Umbilical cord (tissue), 1 donor: ENCODE measurements at regions not wholly inside any gene's neighbourhood (a gene's known extent, or its start where the extent isn't known, plus 50 kb on each side); places are given as distances from the start of the nearest gene placed in this dataset.
"Not testable (repeated sequence)": the region's sequence is repeated elsewhere in the genome, so short reads cannot be mapped to it uniquely, and the experiment has no call there.

Experiments
- DNase-seq: peaks from one replicate; pipeline ENCODE4 v3.0.0-alpha.2; 2015; ENCODE audit warnings: low spot score

DNA sequence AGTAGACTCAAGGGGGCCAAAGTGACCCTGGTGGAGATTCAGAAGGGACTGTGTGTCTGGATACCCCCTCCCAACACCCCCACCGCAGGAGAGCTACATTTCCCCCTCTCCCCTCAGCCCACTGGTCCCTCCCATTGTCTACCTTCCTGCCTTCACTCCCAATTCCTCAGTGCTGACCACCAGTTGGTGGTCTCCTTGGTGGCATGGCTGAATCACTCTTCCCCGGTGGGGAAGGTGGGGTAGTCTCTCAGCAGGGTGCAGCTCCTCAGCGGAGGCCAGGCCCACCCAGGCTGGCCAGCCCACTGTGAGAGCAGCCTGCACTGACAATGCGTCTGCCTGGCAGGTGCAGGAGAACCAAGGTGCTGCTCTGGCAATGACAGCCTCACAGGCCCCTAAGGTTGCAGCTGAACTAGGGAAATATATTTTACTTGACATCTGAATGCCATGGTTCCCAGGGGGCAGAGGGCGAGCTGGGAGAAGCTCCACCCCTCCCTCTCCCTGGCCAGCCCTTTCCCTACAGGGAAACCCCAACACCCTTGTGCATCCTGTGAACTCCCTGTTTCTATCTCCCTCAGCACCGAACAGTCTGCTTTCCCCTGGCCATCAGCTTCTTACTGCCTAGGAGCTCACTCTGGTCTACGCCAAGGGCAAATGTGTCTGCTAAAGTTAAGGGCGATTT is 62.6 kb upstream of the PAX8 start:
- DNase-seq = no peak

DNA sequence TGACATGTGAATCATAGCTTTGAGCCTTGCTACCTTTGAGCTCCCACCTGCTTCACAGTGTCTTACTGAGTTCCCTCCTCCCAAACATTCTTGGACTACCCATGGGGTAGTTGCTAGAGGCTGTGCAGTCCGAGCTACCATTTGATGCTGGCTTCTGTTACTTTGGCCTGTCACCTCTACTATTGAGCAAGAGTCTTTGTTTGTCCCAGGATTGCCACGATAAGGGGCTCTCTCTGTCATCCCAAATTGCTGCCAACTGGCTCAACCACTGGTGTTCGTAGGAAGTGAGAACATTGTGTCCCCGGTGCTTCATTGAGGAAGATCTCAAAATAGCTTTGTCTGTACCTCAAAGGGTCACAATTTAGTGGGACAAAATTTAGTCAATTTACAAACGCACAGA is 59.1 kb upstream of the PAX8 start:
- no peak for DNase-seq

DNA sequence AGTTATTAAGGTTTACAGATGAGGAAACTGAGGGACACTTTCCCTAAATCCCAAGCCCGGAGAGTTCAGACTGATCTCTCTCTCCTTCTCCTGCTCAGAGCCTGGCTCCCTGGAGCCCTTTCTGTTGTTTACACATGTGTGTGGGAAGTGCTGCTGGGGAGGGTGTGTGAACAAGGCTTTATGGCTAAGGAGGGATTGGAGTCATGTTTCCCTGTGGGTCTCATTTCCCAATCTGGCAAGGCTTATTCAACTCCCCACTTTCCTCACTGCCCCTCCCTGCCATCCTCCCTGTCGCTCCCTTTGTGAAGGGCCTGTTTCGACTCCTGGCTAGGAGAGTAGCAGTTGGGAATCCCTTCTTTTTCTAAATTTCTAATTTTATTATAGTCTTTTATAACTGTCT is 57.3 kb upstream of the PAX8 start:
- DNase-seq = not testable (repeated sequence)

DNA sequence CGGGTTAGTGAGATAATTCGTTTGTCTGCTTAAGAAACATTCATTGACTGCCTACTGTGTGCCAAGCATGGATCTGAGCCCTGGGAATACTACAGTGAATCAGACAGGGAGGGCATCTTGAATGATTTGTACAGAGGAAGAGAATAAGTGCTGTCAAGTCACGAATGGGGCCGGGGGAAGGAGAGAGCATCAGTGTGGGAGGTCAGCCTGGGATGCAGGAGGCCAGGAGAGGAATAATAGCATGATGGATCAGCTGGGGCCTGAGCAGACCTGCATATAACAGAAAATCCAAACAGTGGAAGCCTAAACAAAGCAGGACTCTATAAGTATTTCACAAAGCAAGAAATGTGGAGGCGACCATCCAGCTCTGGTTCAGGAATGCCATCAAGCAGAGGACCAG is 55.4 kb upstream of the PAX8 start:
- DNase-seq = no peak

DNA sequence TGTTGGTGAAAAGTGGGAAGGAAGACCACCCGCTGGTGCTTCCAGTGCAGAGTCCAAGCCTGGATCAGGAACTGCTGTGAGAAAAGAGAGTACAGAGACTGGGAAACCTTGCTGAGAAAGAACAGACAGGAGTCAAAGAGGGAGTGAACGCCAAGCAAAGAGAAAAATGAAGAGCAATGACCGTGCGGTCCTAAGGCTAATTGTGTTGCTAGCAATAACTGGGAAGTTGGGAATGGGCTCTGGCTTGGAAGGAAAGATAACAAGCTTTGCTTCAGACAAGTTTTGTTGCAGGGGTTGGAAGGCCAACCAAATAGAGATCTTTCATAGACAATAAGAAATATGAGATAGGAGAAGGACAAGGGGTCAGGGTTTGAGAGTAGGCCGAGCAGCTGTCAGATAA is 55.0 kb upstream of the PAX8 start:
- DNase-seq = not testable (repeated sequence)

DNA sequence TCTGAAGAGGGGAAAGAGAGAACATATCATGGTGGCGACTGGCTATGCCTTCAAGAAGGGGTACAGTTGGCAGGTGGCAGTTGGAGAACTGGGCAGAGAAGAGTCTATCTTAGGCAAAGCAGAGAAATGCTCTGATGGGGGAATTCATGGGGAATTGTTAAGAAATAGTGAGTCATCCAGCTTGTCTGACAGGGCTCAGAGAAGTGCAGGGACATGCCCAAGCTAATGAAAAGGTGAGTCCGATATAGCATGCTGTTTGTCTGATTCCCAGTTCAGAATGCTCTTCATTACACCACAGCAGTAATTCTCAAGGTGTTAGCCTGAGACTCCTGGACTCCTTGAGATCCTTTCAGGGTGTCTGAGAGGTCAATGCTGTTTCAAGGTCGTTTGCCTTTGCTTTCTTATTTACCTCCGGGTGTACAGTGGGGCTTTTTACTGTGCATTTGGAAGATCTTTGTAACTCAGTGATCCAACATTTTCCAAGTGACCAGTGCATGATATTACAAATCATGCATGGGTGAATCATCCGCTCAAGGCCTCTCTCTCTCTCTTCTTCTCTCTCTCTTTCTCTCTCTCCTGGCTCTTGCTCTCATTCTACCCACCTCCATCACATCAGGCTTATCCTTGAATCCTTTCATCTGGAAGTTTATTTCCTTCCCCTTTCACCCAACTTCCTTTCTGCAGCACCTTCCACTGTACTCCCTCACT is 51.5 kb upstream of the PAX8 start:
- DNase-seq = not testable (repeated sequence)

GRCh38 chr2:113328973-113329372 is 50.3 kb upstream of the PAX8 start:
- peak; percentile 53 for DNase-seq

GRCh38 chr2:113328572-113328971 is 49.9 kb upstream of the PAX8 start:
- not testable (repeated sequence) for DNase-seq
